PFSK-1 (cell line): ENCODE measurements at regions not wholly inside any gene's neighbourhood (a gene's known extent, or its start where the extent isn't known, plus 50 kb on each side); places are given as distances from the start of the nearest gene placed in this dataset.

Experiments used
- FOXP2 ChIP-seq: optimal IDR thresholded peaks from 2 replicates; pipeline ENCODE3; 2011; ENCODE audit warnings: borderline replicate concordance, control low read depth, inconsistent platforms; ENCODE audit not compliant: insufficient read depth; ENCODE audit errors: extremely low read length, extremely low read depth
- POLR2AphosphoS5 ChIP-seq: IDR thresholded peaks from 2 replicates; pipeline ENCODE4 v1.6.1; 2012; ENCODE audit warnings: low read depth, mild to moderate bottlenecking, control low read depth, low read length, moderate library complexity
- SIN3A ChIP-seq: IDR thresholded peaks from 2 replicates; pipeline ENCODE4 v1.6.1; 2012; ENCODE audit warnings: mild to moderate bottlenecking, low read length, moderate library complexity, borderline replicate concordance; ENCODE audit not compliant: insufficient read depth
- TAF1 ChIP-seq: IDR thresholded peaks from 2 replicates; pipeline ENCODE4 v1.6.1; 2012; ENCODE audit warnings: low read length, control low read depth, borderline replicate concordance; ENCODE audit not compliant: insufficient read depth
- TF ChIP-seq, protein P1 (sequence below), 2 experiments: IDR thresholded peaks; 2 replicates each; pipeline versions ENCODE4 v1.6.1 to v1.8.0; 2011 to 2012; ENCODE audit warnings: low read depth in 2 of 2, low read length in 2 of 2, control low read depth in 1 of 2, inconsistent platforms in 1 of 2, mild to moderate bottlenecking in 1 of 2, moderate library complexity in 1 of 2; ENCODE audit not compliant: insufficient read depth in 1 of 2

DNA sequence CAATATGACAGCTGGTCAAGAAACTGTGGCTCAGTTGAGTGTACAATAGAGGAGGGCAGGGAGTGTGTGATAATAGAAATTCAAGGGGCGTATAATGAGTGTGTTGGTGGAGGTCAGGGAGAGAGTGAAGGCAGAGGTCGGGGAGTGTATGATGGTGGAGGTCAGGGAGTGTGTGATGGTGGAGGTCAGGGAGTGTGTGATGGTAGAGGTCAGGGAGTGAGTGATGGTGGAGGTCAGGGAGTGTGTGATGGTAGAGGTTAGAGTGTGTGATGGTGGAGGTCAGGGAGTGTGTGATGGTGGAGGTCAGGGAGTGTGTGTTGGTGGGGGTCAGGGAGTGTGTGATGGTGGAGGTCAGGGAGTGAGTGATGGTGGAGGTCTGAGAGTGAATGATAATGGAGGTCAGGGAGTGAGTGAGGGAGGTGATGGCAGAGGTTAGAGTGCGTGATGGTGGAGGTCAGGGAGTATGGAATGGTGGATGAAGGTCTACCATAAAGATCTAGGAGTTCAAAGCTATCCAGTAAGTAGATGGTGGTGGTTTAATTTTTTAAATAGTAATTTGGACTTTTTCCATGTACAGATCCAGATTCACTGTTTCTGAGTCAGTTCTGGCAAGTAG lies 57.7 kb upstream of the TNS3 start:
- no peak for TF ChIP-seq POLR2AphosphoS5
- TF ChIP-seq FOXP2: no peak
- TF ChIP-seq, protein P1, sequence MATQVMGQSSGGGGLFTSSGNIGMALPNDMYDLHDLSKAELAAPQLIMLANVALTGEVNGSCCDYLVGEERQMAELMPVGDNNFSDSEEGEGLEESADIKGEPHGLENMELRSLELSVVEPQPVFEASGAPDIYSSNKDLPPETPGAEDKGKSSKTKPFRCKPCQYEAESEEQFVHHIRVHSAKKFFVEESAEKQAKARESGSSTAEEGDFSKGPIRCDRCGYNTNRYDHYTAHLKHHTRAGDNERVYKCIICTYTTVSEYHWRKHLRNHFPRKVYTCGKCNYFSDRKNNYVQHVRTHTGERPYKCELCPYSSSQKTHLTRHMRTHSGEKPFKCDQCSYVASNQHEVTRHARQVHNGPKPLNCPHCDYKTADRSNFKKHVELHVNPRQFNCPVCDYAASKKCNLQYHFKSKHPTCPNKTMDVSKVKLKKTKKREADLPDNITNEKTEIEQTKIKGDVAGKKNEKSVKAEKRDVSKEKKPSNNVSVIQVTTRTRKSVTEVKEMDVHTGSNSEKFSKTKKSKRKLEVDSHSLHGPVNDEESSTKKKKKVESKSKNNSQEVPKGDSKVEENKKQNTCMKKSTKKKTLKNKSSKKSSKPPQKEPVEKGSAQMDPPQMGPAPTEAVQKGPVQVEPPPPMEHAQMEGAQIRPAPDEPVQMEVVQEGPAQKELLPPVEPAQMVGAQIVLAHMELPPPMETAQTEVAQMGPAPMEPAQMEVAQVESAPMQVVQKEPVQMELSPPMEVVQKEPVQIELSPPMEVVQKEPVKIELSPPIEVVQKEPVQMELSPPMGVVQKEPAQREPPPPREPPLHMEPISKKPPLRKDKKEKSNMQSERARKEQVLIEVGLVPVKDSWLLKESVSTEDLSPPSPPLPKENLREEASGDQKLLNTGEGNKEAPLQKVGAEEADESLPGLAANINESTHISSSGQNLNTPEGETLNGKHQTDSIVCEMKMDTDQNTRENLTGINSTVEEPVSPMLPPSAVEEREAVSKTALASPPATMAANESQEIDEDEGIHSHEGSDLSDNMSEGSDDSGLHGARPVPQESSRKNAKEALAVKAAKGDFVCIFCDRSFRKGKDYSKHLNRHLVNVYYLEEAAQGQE (IDR thresholded peaks at IDR 0.05; ENCODE audit: insufficient read depth in 1 of 2, low read depth in 2 of 2, low read length in 2 of 2): no peak
- no peak for TF ChIP-seq TAF1
- TF ChIP-seq SIN3A: no peak

DNA sequence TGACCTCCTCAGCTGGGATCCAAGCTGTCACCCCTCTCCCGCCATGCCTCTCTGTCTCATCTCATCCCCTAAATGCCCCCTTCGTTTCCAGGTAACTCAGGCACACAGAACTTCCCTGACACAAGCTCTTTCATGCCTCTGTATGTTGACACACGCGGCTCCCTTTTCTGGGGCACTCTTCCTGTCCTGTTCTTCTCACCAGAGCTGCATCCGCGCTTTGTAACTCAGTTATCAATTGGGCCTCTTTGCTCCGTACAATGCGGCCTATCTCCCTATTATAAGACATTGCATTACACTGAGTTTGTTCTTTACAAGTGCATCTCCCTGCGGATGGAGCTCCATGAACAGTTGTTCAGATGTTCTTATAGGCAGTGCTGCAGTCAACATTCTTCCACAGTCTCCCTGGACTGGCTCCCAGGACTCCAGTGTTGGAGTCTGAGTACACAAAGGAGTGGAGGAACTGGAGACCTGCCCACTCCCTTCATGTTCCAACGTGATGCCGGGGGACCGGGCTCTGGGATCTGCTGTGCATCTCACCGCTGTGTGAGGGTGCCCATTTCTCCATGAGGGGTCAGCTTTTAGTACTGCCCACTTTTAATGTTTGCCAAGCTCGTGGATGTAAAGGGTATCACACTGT lies 56.9 kb upstream of the TNS3 start:
- TF ChIP-seq, protein P1 (IDR thresholded peaks at IDR 0.05; ENCODE audit: insufficient read depth in 1 of 2, low read depth in 2 of 2, low read length in 2 of 2): no peak
- TF ChIP-seq SIN3A (no peak), FOXP2 (no peak), POLR2AphosphoS5 (no peak), TAF1 (no peak)

DNA sequence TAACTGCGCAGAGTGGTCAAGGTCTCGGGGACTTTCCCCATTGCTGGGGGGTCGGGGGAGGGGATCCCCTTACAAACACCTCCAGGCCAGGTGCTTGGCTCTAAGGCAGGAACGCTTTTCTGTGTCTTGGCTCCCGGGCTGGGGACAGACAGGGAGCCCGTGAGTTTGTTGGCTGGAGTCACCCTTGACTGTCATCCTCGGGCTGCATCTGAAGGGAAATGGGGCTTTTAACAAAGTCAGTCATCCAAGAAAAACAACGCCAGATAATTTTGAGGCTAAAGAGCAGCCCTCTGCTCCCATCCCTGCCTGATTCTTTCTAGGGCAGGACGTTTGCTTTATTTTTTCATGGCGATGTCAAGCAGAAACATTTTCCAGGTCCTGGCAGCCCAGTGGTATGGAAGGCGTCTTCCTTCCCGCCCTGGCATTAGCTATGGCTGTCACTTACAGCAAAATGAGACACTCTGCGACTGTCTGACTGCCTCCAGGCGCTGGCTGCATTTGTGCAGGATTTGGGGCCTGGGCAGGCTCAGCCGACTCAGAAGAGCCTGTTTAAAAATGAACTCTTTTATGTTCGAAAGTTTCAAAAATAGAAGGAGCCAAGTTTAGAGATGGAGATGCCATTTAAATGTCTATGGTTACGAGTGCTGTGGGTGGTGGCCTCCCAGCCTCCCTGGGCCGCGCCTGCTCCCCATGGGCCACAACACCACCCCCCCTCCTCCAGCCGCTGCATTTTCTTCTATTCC lies 54.7 kb upstream of the TNS3 start:
- TF ChIP-seq FOXP2 (no peak), TAF1 (no peak), POLR2AphosphoS5 (no peak), SIN3A (no peak)
- TF ChIP-seq, protein P1 (IDR thresholded peaks at IDR 0.05; ENCODE audit: insufficient read depth in 1 of 2, low read depth in 2 of 2, low read length in 2 of 2): no peak

DNA sequence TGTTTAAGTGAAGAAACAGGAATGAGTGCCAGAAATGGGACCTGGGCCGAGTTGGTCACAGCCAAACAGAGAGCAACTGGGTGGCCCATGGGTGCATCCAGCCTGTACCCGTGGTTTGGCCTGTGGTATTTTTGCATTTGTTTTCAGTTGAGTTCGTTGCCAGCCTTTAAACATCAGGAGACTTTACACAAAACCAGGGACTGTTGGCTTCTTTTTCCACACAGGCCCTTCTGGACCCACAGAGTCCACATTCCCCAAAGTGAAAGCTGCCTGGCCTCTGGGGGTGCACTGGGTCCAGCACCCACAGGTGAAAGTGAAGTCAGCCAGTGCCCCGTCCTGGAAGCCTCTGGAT lies 54.1 kb upstream of the TNS3 start:
- TF ChIP-seq FOXP2 (no peak), TAF1 (no peak), SIN3A (no peak), POLR2AphosphoS5 (no peak)
- TF ChIP-seq, protein P1 (IDR thresholded peaks at IDR 0.05; ENCODE audit: insufficient read depth in 1 of 2, low read depth in 2 of 2, low read length in 2 of 2): no peak
